Upper lobe of left lung (tissue), 6 donors: ENCODE measurements at regions not wholly inside any gene's neighbourhood (a gene's known extent, or its start where the extent isn't known, plus 50 kb on each side); places are given as distances from the start of the nearest gene placed in this dataset.

ENCODE experiments used
- ATAC-seq, 2 donors: fragments of 200-7000 bp; cut with Tn5 transposase; one replicate each; pipeline ENCODE4 v1.9.1; 2022; ENCODE audit warnings: mild to moderate bottlenecking in 2 of 2, moderate library complexity in 2 of 2; ENCODE audit not compliant: low FRiP score in 2 of 2
- DNase-seq, 2 donors: peaks; one replicate each; pipeline ENCODE4 v3.0.0-alpha.2; 2019 to 2020
- H3K27ac ChIP-seq, 4 donors: fragments of 200-600 bp; sonication (generic); one replicate each; pipeline ENCODE4 v1.5.1; 2016 to 2019
- H3K27me3 ChIP-seq, 4 donors: fragments of 200-600 bp; sonication (generic); one replicate each; pipeline ENCODE4 v1.5.1; 2017 to 2019
- H3K36me3 ChIP-seq, 4 donors: fragments of 200-600 bp; sonication (generic); one replicate each; pipeline ENCODE4 v1.5.1; 2016 to 2019
- H3K4me1 ChIP-seq, 4 donors: fragments of 200-600 bp; sonication (generic); one replicate each; pipeline ENCODE4 v1.5.1; 2018 to 2019
- H3K4me3 ChIP-seq, 4 donors: fragments of 200-600 bp; sonication (generic); one replicate each; pipeline ENCODE4 v1.5.1; 2017 to 2019; ENCODE audit warnings: mild to moderate bottlenecking in 2 of 4, moderate library complexity in 1 of 4
- H3K9me3 ChIP-seq, 4 donors: fragments of 200-600 bp; sonication (generic); one replicate each; pipeline ENCODE4 v1.5.1; 2018 to 2019
- CTCF ChIP-seq, 6 experiments: fragments of 450-650 bp in 4 of 6; fragments of 200-600 bp in 2 of 6; sonication (generic) in 2 of 6; IDR thresholded peaks; one replicate each; pipeline ENCODE4 v1.5.1; 2016 to 2019; ENCODE audit warnings: antibody characterized with exemption in 6 of 6
- EP300 ChIP-seq, 4 donors: sonication (generic); formaldehyde crosslinking; IDR thresholded peaks; one replicate each; pipeline ENCODE4 v1.5.1; 2017; ENCODE audit warnings: antibody characterized with exemption in 4 of 4, control low read depth in 2 of 4
- POLR2A ChIP-seq, 4 donors: fragments of 450-650 bp; IDR thresholded peaks; one replicate each; pipeline ENCODE4 v1.5.1; 2016 to 2017; ENCODE audit warnings: antibody characterized with exemption in 4 of 4, mild to moderate bottlenecking in 2 of 4
- POLR2AphosphoS5 ChIP-seq, 2 donors: sonication (generic); formaldehyde crosslinking; IDR thresholded peaks; one replicate each; pipeline ENCODE4 v1.5.1; 2017; ENCODE audit warnings: antibody characterized with exemption in 2 of 2
- WGBS, 2 donors: methylation state at CpG; one replicate each; pipeline ENCODE4 v1.1.5; 2017 to 2018; 5-methylcytosine and 5-hydroxymethylcytosine counted together
- donor health status: DM: no; HTN: no; CAD: no; lungs with moderate emphysema.
- donor health status: DM: no; HTN: yes; CAD: no; lungs with severe emphysema.

GRCh38 chr16:65463652-65464260 lies 341.9 kb upstream of the CDH11 start:
- TF ChIP-seq POLR2AphosphoS5 (IDR thresholded peaks at IDR 0.05) (no peak), CTCF (IDR thresholded peaks at IDR 0.05) (no peak), POLR2A (IDR thresholded peaks at IDR 0.05) (no peak), EP300 (IDR thresholded peaks at IDR 0.05) (no peak)
- Histone ChIP-seq H3K27ac (no peak overlapping the region), H3K27me3 (no peaks in the 10 kb centered on the region), H3K9me3 (no peaks in the 10 kb centered on the region), H3K36me3 (no peaks in the 10 kb centered on the region), H3K4me3 (no peak overlapping the region), H3K4me1 (no peaks in the 10 kb centered on the region)
- WGBS, 2 donors = 69 to 86% methylated on average over 2 to 3 of the region's 3 CpGs
- ATAC-seq = no peak
- DNase-seq = no peak

- Histone ChIP-seq H3K9me3 (no peaks in the 10 kb centered on the region), H3K4me1 (no peaks in the 10 kb centered on the region), H3K36me3 (no peaks in the 10 kb centered on the region), H3K27me3 (no peaks in the 10 kb centered on the region), H3K27ac (no peak overlapping the region), H3K4me3 (no peak overlapping the region)
- 70 to 86% methylated on average over 2 of the region's 2 CpGs for WGBS, 2 donors
- no peak for TF ChIP-seq CTCF (IDR thresholded peaks at IDR 0.05)
- no peak for TF ChIP-seq POLR2AphosphoS5 (IDR thresholded peaks at IDR 0.05)
- TF ChIP-seq POLR2A (IDR thresholded peaks at IDR 0.05) = no peak
- TF ChIP-seq EP300 (IDR thresholded peaks at IDR 0.05) = no peak
- no peak for ATAC-seq
- DNase-seq = no peak
These were observed 335.2 kb upstream of the CDH11 start for GRCh38 chr16:65457084-65457483.

DNA sequence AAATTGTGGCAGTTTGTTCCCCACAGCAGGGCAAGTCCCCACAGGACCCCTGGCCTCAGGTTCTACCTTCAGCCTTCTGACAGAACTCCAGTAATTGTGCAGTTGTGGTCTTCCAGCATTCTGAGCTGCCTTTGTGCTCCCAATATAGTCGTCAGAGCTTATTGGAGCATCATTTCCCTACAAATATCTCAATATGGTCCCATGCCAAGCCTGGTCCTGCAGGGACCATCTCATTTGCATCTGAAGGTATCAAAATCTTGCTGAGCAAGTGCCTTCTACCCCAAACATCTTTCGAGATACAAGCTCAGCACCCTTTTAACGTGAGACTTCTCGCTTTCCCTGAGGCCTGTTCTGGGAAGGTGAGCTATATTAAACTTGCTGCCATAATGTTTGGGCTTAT lies 333.9 kb upstream of the CDH11 start:
- H3K36me3 ChIP-seq = no peaks in the 10 kb centered on the region

DNA sequence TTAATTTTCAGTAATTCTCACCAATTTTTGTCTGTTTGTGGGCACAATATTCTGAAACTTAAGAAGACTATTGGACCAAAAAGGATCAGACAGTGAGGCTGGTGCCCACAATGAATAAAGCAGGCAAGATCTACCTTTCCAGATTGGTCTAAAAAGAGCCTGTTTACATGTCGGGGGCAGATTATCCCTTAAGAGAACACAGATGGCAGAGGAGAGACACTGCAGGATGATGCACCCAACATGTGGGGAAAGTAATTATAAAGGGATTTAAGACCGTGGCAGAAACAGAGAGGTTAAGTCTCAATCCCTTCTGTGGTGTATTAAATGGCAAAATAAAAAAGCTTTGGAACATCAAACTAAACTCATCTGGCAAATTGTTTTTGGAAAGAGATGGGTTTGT lies 331.8 kb upstream of the CDH11 start:
- TF ChIP-seq CTCF (IDR thresholded peaks at IDR 0.05) (no peak), EP300 (IDR thresholded peaks at IDR 0.05) (no peak), POLR2A (IDR thresholded peaks at IDR 0.05) (no peak), POLR2AphosphoS5 (IDR thresholded peaks at IDR 0.05) (no peak)
- DNase-seq (no peak), ATAC-seq (no peak)
- Histone ChIP-seq H3K27me3 (no peaks in the 10 kb centered on the region), H3K4me1 (no peaks in the 10 kb centered on the region), H3K36me3 (no peaks in the 10 kb centered on the region), H3K4me3 (no peak overlapping the region), H3K9me3 (peaks cover 0 to 5% (median 2%) of the 10 kb centered on the region in 4 donors), H3K27ac (no peak overlapping the region)
- 81 to 91% methylated on average over 2 of the region's 2 CpGs for WGBS, 2 donors

More for the DNA sequence above, 333.9 kb upstream of the CDH11 start:
- TF ChIP-seq CTCF (IDR thresholded peaks at IDR 0.05) (no peak), POLR2AphosphoS5 (IDR thresholded peaks at IDR 0.05) (no peak), EP300 (IDR thresholded peaks at IDR 0.05) (no peak), POLR2A (IDR thresholded peaks at IDR 0.05) (no peak)
- ATAC-seq (no peak), DNase-seq (no peak)
- Histone ChIP-seq H3K27me3 (no peaks in the 10 kb centered on the region), H3K4me1 (no peaks in the 10 kb centered on the region), H3K9me3 (no peaks in the 10 kb centered on the region), H3K27ac (no peak overlapping the region), H3K4me3 (no peak overlapping the region)
- WGBS, 2 donors = 92 to 95% methylated on average over 4 of the region's 4 CpGs

DNA sequence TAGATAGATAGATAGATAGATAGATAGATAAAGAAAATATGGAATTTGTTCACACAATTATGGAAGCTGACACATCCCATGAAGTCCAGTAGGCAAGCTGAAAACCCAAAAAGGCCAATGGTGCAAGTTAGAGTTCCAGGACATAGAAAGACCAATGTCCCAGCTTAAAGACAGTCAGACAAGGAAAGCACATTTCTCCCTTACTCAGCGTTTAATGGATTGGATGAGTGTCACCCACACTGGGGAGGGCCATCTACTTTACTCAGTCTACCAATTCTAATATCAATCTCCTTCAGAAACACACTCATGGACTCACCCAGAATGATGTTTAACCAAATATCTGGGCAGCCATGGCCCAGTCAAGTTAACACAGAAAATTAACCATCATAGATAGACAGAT lies 327.7 kb upstream of the CDH11 start:
- H3K27me3 ChIP-seq = no peaks in the 10 kb centered on the region
- WGBS, 2 donors = 90% methylated on average over 1 of the region's 1 CpG

More for the DNA sequence above, 327.7 kb upstream of the CDH11 start:
- peaks cover 0 to 6% (median 2%) of the 10 kb centered on the region in 4 donors for H3K9me3 ChIP-seq
- ATAC-seq (no peak), DNase-seq (no peak)
- TF ChIP-seq POLR2A (IDR thresholded peaks at IDR 0.05) (no peak), CTCF (IDR thresholded peaks at IDR 0.05) (no peak), EP300 (IDR thresholded peaks at IDR 0.05) (no peak), POLR2AphosphoS5 (IDR thresholded peaks at IDR 0.05) (no peak)
- no peaks in the 10 kb centered on the region for H3K4me1 ChIP-seq
- H3K27ac ChIP-seq = no peak overlapping the region
- no peaks in the 10 kb centered on the region for H3K36me3 ChIP-seq
- H3K4me3 ChIP-seq = no peak overlapping the region
